GM06990 (cell line): ENCODE measurements at regions not wholly inside any gene's neighbourhood (a gene's known extent, or its start where the extent isn't known, plus 50 kb on each side); places are given as distances from the start of the nearest gene placed in this dataset.

Experiments
- DNase-seq: peaks from one replicate; pipeline ENCODE4 v3.0.0-alpha.2; 2011; ENCODE audit not compliant: insufficient read length; ENCODE audit errors: extremely low read depth
- H3K27me3 ChIP-seq: replicated peaks from 2 replicates; pipeline ENCODE4 v1.6.0; 2011; ENCODE audit warnings: low read length; ENCODE audit not compliant: control insufficient read depth, insufficient read depth
- H3K36me3 ChIP-seq: 2 replicates; pipeline ENCODE4 v1.5.1; 2011; ENCODE audit warnings: low read length; ENCODE audit not compliant: control insufficient read depth, insufficient read depth
- H3K4me3 ChIP-seq: replicated peaks from 2 replicates; pipeline ENCODE4 v1.5.1; 2011; ENCODE audit warnings: low read depth, mild to moderate bottlenecking, control low read depth, low read length
- TF ChIP-seq, protein P1 (sequence below): IDR thresholded peaks from 2 replicates; pipeline ENCODE4 v1.5.1; 2011; ENCODE audit warnings: low read length, control low read depth, mild to moderate bottlenecking, inconsistent platforms; ENCODE audit not compliant: insufficient read depth, poor library complexity, severe bottlenecking

- TF ChIP-seq, protein P1, sequence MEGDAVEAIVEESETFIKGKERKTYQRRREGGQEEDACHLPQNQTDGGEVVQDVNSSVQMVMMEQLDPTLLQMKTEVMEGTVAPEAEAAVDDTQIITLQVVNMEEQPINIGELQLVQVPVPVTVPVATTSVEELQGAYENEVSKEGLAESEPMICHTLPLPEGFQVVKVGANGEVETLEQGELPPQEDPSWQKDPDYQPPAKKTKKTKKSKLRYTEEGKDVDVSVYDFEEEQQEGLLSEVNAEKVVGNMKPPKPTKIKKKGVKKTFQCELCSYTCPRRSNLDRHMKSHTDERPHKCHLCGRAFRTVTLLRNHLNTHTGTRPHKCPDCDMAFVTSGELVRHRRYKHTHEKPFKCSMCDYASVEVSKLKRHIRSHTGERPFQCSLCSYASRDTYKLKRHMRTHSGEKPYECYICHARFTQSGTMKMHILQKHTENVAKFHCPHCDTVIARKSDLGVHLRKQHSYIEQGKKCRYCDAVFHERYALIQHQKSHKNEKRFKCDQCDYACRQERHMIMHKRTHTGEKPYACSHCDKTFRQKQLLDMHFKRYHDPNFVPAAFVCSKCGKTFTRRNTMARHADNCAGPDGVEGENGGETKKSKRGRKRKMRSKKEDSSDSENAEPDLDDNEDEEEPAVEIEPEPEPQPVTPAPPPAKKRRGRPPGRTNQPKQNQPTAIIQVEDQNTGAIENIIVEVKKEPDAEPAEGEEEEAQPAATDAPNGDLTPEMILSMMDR: no peak
- no peaks in the 10 kb centered on the region; the same call in 1 of the 2 replicates for H3K27me3 ChIP-seq
- DNase-seq: no peak
- no peaks in the 10 kb centered on the region for H3K36me3 ChIP-seq
- no peak overlapping the region for H3K4me3 ChIP-seq
Observed at GRCh38 chr3:117998071-117998470, 1036.6 kb downstream of the IGSF11 start.

GRCh38 chr3:118000219-118000618 is 1034.4 kb downstream of the IGSF11 start:
- no peaks in the 10 kb centered on the region; the same call in 1 of the 2 replicates for H3K27me3 ChIP-seq
- TF ChIP-seq, protein P1: no peak
- no peak for DNase-seq
- H3K36me3 ChIP-seq: no peaks in the 10 kb centered on the region
- H3K4me3 ChIP-seq: no peak overlapping the region

DNA sequence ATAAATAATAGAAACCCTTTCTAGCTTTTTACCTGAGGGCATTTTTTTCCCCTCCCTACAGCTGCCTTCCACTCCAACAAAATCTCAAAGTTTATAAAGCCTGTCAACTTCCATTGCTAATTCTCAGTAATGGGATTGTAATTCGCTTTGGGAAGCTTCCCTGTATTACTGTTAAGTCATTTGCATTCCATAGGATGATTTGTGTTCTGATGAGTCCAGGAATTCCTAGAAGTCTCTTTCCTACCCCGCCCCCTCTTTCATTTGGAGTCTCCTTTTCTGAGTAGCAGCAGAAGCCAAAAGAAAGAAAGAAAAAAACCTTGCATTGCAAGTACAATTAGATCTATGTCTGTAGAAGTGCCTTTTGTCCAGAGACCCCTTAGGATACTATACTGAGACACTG is 1033.3 kb downstream of the IGSF11 start:
- DNase-seq: no peak
- TF ChIP-seq, protein P1: no peak

DNA sequence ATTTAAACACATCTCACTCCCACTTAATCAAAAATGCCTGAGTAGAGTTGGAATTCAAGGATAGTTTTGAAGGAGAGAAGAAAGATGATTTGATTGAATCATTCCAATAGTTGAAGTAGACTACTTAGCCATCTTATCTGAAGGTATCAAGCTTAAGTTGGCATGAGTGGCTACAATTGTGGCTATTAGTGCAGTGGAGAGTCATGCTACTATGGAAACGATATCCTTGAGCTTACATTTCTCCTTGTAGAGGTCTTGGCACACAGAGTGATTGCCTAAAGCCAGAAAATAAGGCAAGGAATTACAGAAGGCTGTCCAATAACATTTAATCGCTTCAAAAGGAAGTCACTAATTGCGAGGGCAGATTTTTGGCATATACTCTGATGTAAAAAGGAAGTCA is 1022.7 kb downstream of the IGSF11 start:
- H3K36me3 ChIP-seq: no peaks in the 10 kb centered on the region
- no peaks in the 10 kb centered on the region for H3K27me3 ChIP-seq
- no peak for DNase-seq
- H3K4me3 ChIP-seq: no peak overlapping the region
- TF ChIP-seq, protein P1: no peak

More for the DNA sequence above, 1033.3 kb downstream of the IGSF11 start:
- Histone ChIP-seq H3K36me3 (no peaks in the 10 kb centered on the region), H3K27me3 (no peaks in the 10 kb centered on the region; the same call in 1 of the 2 replicates), H3K4me3 (no peak overlapping the region)

GRCh38 chr3:118029049-118029448 is 1005.6 kb downstream of the IGSF11 start:
- DNase-seq: no peak
- no peaks in the 10 kb centered on the region for H3K36me3 ChIP-seq
- no peak overlapping the region for H3K4me3 ChIP-seq
- TF ChIP-seq, protein P1: no peak
- H3K27me3 ChIP-seq: no peaks in the 10 kb centered on the region

DNA sequence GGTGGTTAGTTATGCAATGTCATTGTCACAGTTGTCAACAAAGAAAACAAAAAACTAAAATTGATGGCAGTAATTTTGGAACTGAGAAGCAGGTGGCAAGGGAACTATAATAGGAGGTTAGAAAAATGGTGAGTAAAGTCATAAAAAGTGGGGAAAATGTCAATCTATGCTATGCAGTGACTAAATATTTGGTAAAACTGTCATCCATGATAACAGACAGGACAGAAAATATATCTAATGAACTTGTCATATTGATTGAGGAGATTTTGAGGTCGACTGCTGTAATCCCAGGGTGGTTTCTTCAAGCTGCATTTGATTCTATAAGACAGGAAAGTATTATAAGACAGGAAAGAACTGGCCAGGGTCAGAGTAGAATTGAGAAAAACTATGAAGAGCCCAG is 998.4 kb downstream of the IGSF11 start:
- no peaks in the 10 kb centered on the region for H3K36me3 ChIP-seq
- no peak for DNase-seq
- TF ChIP-seq, protein P1: no peak

More for the DNA sequence above, 998.4 kb downstream of the IGSF11 start:
- Histone ChIP-seq H3K27me3 (no peaks in the 10 kb centered on the region), H3K4me3 (no peak overlapping the region)
